ENCODE measurements at regions not wholly inside any gene's neighbourhood (a gene's known extent, or its start where the extent isn't known, plus 50 kb on each side); places are given as distances from the start of the nearest gene placed in this dataset.

DNA sequence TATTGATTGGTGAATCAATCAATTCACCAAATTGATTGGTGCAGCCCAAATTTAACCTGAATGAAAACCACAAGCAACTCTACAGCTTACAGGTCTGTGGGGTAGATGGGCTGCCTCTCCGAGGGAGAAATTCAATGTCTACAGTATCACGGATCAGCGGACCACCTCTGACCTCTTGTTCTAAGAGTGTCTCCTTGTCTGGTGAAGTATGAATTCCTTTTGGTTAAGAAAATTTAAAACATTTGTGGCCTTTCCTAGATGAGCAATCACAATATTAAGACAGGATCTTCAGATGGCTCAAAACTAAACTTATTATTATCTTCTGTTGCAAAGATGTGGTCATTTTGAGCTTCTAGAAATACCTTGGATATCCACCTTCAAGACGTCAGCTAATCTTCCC, 153.3 kb downstream of the IL15 start:
- Histone ChIP-seq H2BK15ac (ENCODE audit: low read depth, low read length) (no peak overlapping the region), H3K14ac (ENCODE audit: insufficient read depth, low read length) (no peak overlapping the region), H2BK120ac (ENCODE audit: low read depth, low read length, poor library complexity, severe bottlenecking) (no peak overlapping the region), H4K5ac (ENCODE audit: insufficient read length, low read depth, low read length) (no peak overlapping the region), H3K4ac (ENCODE audit: low read depth, low read length) (no peak overlapping the region), H3T11ph (ENCODE audit: low read length) (no peak overlapping the region), H2BK12ac (ENCODE audit: insufficient read length, low read depth, low read length) (no peak overlapping the region), H4K8ac (replicated peaks; ENCODE audit: insufficient read length, low read depth, low read length) (no peak overlapping the region), H3K56ac (ENCODE audit: insufficient read length, low read depth, low read length) (no peak overlapping the region), H3K18ac (ENCODE audit: insufficient read length, low read depth, low read length) (no peak overlapping the region), H4K91ac (ENCODE audit: insufficient read length, low read depth, low read length) (no peak overlapping the region), H2AFZ (ENCODE audit: low read length) (no peak overlapping the region), H3K23ac (ENCODE audit: insufficient read length, low read depth, low read length) (no peak overlapping the region), H3K9ac (ENCODE audit: extremely low read depth, insufficient read length, low read length) (no peak overlapping the region), H4K20me1 (ENCODE audit: control insufficient read depth, insufficient read depth, insufficient read length) (no peaks in the 10 kb centered on the region), H3K27ac (ENCODE audit: insufficient read length, low read depth, low read length) (no peak overlapping the region), H2BK5ac (ENCODE audit: insufficient read length, low read length) (no peak overlapping the region), H3K4me2 (ENCODE audit: insufficient read depth, insufficient read length, low read length) (no peak overlapping the region), H3K23me2 (ENCODE audit: insufficient read length, low read depth, low read length, poor library complexity, severe bottlenecking) (no peaks in the 10 kb centered on the region), H2BK20ac (ENCODE audit: low read depth, low read length, poor library complexity, severe bottlenecking) (no peak overlapping the region), H3K27me3 (ENCODE audit: insufficient read depth, low read length) (no peaks in the 10 kb centered on the region), H2AK5ac (ENCODE audit: insufficient read length, low read length) (no peak overlapping the region), H3K79me1 (ENCODE audit: insufficient read depth, low read depth, low read length, poor library complexity, severe bottlenecking) (no peaks in the 10 kb centered on the region), H3K4me1 (ENCODE audit: insufficient read depth, low read length) (no peaks in the 10 kb centered on the region), H3K9me3 (ENCODE audit: control insufficient read depth, low read depth, low read length) (no peaks in the 10 kb centered on the region), H3K79me2 (ENCODE audit: insufficient read depth, low read length) (no peaks in the 10 kb centered on the region)
- WGBS (ENCODE audit: extremely low coverage, insufficient read length, low lambda C conversion rate) = no CpG with 5 or more reads among the region's 4 CpGs
- H3K27ac Mint-ChIP-seq = no peak overlapping the region
- H3K9me3 Mint-ChIP-seq = no peaks in the 10 kb centered on the region
- no peak overlapping the region for H3K4me3 Mint-ChIP-seq
- no peaks in the 10 kb centered on the region for H3K27me3 Mint-ChIP-seq (ENCODE audit: low read depth)
- TF ChIP-seq, protein P1, sequence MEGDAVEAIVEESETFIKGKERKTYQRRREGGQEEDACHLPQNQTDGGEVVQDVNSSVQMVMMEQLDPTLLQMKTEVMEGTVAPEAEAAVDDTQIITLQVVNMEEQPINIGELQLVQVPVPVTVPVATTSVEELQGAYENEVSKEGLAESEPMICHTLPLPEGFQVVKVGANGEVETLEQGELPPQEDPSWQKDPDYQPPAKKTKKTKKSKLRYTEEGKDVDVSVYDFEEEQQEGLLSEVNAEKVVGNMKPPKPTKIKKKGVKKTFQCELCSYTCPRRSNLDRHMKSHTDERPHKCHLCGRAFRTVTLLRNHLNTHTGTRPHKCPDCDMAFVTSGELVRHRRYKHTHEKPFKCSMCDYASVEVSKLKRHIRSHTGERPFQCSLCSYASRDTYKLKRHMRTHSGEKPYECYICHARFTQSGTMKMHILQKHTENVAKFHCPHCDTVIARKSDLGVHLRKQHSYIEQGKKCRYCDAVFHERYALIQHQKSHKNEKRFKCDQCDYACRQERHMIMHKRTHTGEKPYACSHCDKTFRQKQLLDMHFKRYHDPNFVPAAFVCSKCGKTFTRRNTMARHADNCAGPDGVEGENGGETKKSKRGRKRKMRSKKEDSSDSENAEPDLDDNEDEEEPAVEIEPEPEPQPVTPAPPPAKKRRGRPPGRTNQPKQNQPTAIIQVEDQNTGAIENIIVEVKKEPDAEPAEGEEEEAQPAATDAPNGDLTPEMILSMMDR (conservative IDR thresholded peaks at IDR 0.05) = no peak
- no peaks in the 10 kb centered on the region for H3K4me1 Mint-ChIP-seq
- DNase-seq = no peak
- no peaks in the 10 kb centered on the region for H3K36me3 Mint-ChIP-seq (ENCODE audit: insufficient read depth in 1 of 3, low read depth in 3 of 3)

All from H9 (cell line).